ENCODE measurements at regions not wholly inside any gene's neighbourhood (a gene's known extent, or its start where the extent isn't known, plus 50 kb on each side); places are given as distances from the start of the nearest gene placed in this dataset.

GRCh38 chr18:14940735-14941134 lies 192.8 kb downstream of the ANKRD30B start:
- Histone ChIP-seq H3K27ac (no peak overlapping the region), H3K4me1 (peaks cover 4% of the 10 kb centered on the region), H3K9me3 (no peaks in the 10 kb centered on the region), H3K4me3 (no peak overlapping the region), H3K36me3 (no peaks in the 10 kb centered on the region), H3K27me3 (no peaks in the 10 kb centered on the region), H3K9ac (ENCODE audit: low read depth in 2 of 2, low read length in 2 of 2) (no peak overlapping the region)
- intact Hi-C loops (cut with DNase I), result no loop called here
- DNase-seq, result no peak
- TF ChIP-seq CTCF (IDR thresholded peaks at IDR 0.05), result no peak

- Histone ChIP-seq H3K9ac (ENCODE audit: low read depth in 2 of 2, low read length in 2 of 2) (peak overlapping the region; percentile 7 to 30), H3K36me3 (no peaks in the 10 kb centered on the region), H3K9me3 (no peaks in the 10 kb centered on the region), H3K27me3 (no peaks in the 10 kb centered on the region), H3K4me1 (no peaks in the 10 kb centered on the region), H3K4me3 (no peak overlapping the region), H3K27ac (peak overlapping the region; percentile 55)
- intact Hi-C loops (cut with DNase I), result no loop called here
- DNase-seq, result peak; percentile 78
- no peak for TF ChIP-seq CTCF (IDR thresholded peaks at IDR 0.05)
Observed at GRCh38 chr18:14941256-14941655, 193.3 kb downstream of the ANKRD30B start.

- no peak overlapping the region for H3K4me3 ChIP-seq
- no peaks in the 10 kb centered on the region for H3K36me3 ChIP-seq
- peak overlapping the region; percentile 7 to 30 for H3K9ac ChIP-seq (ENCODE audit: low read depth in 2 of 2, low read length in 2 of 2)
- TF ChIP-seq CTCF (IDR thresholded peaks at IDR 0.05), result no peak
- H3K27ac ChIP-seq, result peak overlapping the region; percentile 55
- no peaks in the 10 kb centered on the region for H3K9me3 ChIP-seq
- intact Hi-C loops (cut with DNase I), result no loop called here
- DNase-seq, result no peak
- H3K27me3 ChIP-seq, result no peaks in the 10 kb centered on the region
- peaks cover 3% of the 10 kb centered on the region for H3K4me1 ChIP-seq
Observed at GRCh38 chr18:14941792-14942191, 193.8 kb downstream of the ANKRD30B start.

GRCh38 chr18:14942275-14942674 lies 194.3 kb downstream of the ANKRD30B start:
- no peak for TF ChIP-seq CTCF (IDR thresholded peaks at IDR 0.05)
- DNase-seq, result no peak
- Histone ChIP-seq H3K9ac (ENCODE audit: low read depth in 2 of 2, low read length in 2 of 2) (no peak overlapping the region), H3K36me3 (no peaks in the 10 kb centered on the region), H3K27ac (peak overlapping the region; percentile 55), H3K4me3 (no peak overlapping the region), H3K9me3 (no peaks in the 10 kb centered on the region), H3K4me1 (peaks cover 3% of the 10 kb centered on the region), H3K27me3 (no peaks in the 10 kb centered on the region)
- intact Hi-C loops (cut with DNase I), result no loop called here

- H3K4me1 ChIP-seq, result peaks cover 3% of the 10 kb centered on the region
Observed at GRCh38 chr18:14943486-14943885, 195.5 kb downstream of the ANKRD30B start.

More at GRCh38 chr18:14943486-14943885, 195.5 kb downstream of the ANKRD30B start:
- no peak overlapping the region for H3K4me3 ChIP-seq
- DNase-seq, result no peak
- H3K9ac ChIP-seq (ENCODE audit: low read depth in 2 of 2, low read length in 2 of 2), result no peak overlapping the region
- intact Hi-C loops (cut with DNase I), result no loop called here
- H3K36me3 ChIP-seq, result no peaks in the 10 kb centered on the region
- no peaks in the 10 kb centered on the region for H3K9me3 ChIP-seq
- H3K27me3 ChIP-seq, result no peaks in the 10 kb centered on the region
- no peak for TF ChIP-seq CTCF (IDR thresholded peaks at IDR 0.05)
- no peak overlapping the region for H3K27ac ChIP-seq

All from colonic mucosa (tissue), 4 donors.